HCT116 (cell line): ENCODE measurements at regions not wholly inside any gene's neighbourhood (a gene's known extent, or its start where the extent isn't known, plus 50 kb on each side); places are given as distances from the start of the nearest gene placed in this dataset.

Experiments
- ATAC-seq: fragments of 200-7000 bp; cut with Tn5 transposase; 2 replicates; pipeline ENCODE4 v1.9.1; 2020; ENCODE audit warnings: mild to moderate bottlenecking, moderate library complexity
- BruUV-seq: library from RNA; stranded (reverse); fragments of 400-500 nt; replicated peaks from 2 replicates; lab custom pipeline; 2021; lab: Mats Ljungman, UMichigan
- CTCF ChIA-PET: fragments of 300-600 bp; sonication (Branson Sonifier 250); formaldehyde crosslinking; loops from one replicate; lab custom pipeline; 2021; ENCODE audit warnings: antibody characterized with exemption; lab: Charles Lee
- POLR2A ChIA-PET: fragments of 300-600, 350-600 bp; sonication (Branson Sonifier 250); formaldehyde crosslinking; loops from one replicate; lab custom pipeline; 2021; ENCODE audit warnings: antibody characterized with exemption; lab: Charles Lee
- RAD21 ChIA-PET, 2 experiments: fragments of 300-600 bp; sonication (Branson Sonifier 250); formaldehyde crosslinking; loops; one replicate each; lab custom pipeline; 2023; ENCODE audit warnings: low total read pairs in 2 of 2; ENCODE audit not compliant: uncharacterized antibody in 2 of 2, unreplicated experiment in 2 of 2, low non-redundant PET in 1 of 2; lab: Charles Lee
- DNase-seq: peaks from one replicate; pipeline ENCODE4 v3.0.0-alpha.2; 2010; ENCODE audit warnings: low read depth, low spot score
- H2AFZ ChIP-seq: fragments of 200-600 bp; shearing (Covaris generic), sonication (generic); 2 replicates; pipeline ENCODE4 v1.6.1; 2017; ENCODE audit warnings: low read depth, mixed run types, mixed read lengths, antibody characterized with exemption, low read length; ENCODE audit not compliant: poor library complexity, severe bottlenecking
- H3K27ac ChIP-seq: 2 replicates; pipeline ENCODE4 v1.5.1; 2012; ENCODE audit warnings: low read depth, low read length
- H3K27me3 ChIP-seq: fragments of 200-600 bp; sonication (generic); 2 replicates; pipeline ENCODE4 v1.6.1; 2016; ENCODE audit warnings: mixed run types, low read length, mixed read lengths; ENCODE audit not compliant: insufficient read depth
- H3K36me3 ChIP-seq, 2 experiments: fragments of 200-500 bp in 1 of 2; fragments of 200-600 bp in 1 of 2; sonication (Bioruptor generic) in 1 of 2; sonication (generic) in 1 of 2; 2 replicates each; pipeline versions ENCODE4 v1.5.1 to v1.6.1; 2014 to 2016; ENCODE audit warnings: low read length in 2 of 2, inconsistent platforms in 1 of 2, mixed read lengths in 1 of 2, mixed run types in 1 of 2; ENCODE audit not compliant: insufficient read depth in 2 of 2, control insufficient read depth in 1 of 2
- H3K4me1 ChIP-seq, 2 experiments: fragments of 200-600 bp in 1 of 2; sonication (generic) in 1 of 2; 2 replicates each; pipeline versions ENCODE4 v1.5.1 to v1.6.1; 2012 to 2017; ENCODE audit warnings: low read length in 2 of 2, inconsistent platforms in 1 of 2, mild to moderate bottlenecking in 1 of 2, mixed read lengths in 1 of 2, mixed run types in 1 of 2, moderate library complexity in 1 of 2; ENCODE audit not compliant: insufficient read depth in 2 of 2, control insufficient read depth in 1 of 2
- H3K4me2 ChIP-seq: fragments of 200-600 bp; sonication (generic); 2 replicates; pipeline ENCODE4 v1.6.1; 2017; ENCODE audit warnings: mixed run types, low read length, mixed read lengths
- H3K4me3 ChIP-seq, 2 experiments: fragments of 200-600 bp in 1 of 2; sonication (generic) in 1 of 2; replicated peaks in 1 of 2; 2 replicates each; pipeline ENCODE4 v1.5.1; 2011 to 2016; ENCODE audit warnings: low read length in 2 of 2, control low read depth in 1 of 2, low read depth in 1 of 2, mild to moderate bottlenecking in 1 of 2, mixed read lengths in 1 of 2, mixed run types in 1 of 2
- H3K79me2 ChIP-seq: fragments of 200-600 bp; sonication (generic); 2 replicates; pipeline ENCODE4 v1.6.1; 2017; ENCODE audit warnings: mild to moderate bottlenecking, mixed run types, low read length, moderate library complexity, mixed read lengths; ENCODE audit not compliant: insufficient read depth
- H3K9ac ChIP-seq: fragments of 200-600 bp; sonication (generic); 2 replicates; pipeline ENCODE4 v1.6.1; 2016; ENCODE audit warnings: low read length, mixed read lengths
- H3K9me2 ChIP-seq: fragments of 200-600 bp; sonication (generic), shearing (Covaris generic); 2 replicates; pipeline ENCODE4 v1.6.1; 2017; ENCODE audit warnings: mixed run types, mild to moderate bottlenecking, moderate library complexity; ENCODE audit not compliant: insufficient read depth
- H3K9me3 ChIP-seq, 2 experiments: fragments of 200-500 bp in 1 of 2; fragments of 200-600 bp in 1 of 2; sonication (Bioruptor generic) in 1 of 2; sonication (generic) in 1 of 2; 2 replicates each; pipeline ENCODE4 v1.6.1; 2014 to 2017; ENCODE audit warnings: low read length in 2 of 2, mixed read lengths in 2 of 2, inconsistent platforms in 1 of 2, low read depth in 1 of 2, mild to moderate bottlenecking in 1 of 2, mixed run types in 1 of 2, moderate library complexity in 1 of 2; ENCODE audit not compliant: control insufficient read depth in 1 of 2, insufficient read depth in 1 of 2
- H4K20me1 ChIP-seq: fragments of 200-600 bp; sonication (generic), shearing (Covaris generic); 2 replicates; pipeline ENCODE4 v1.6.1; 2017; ENCODE audit warnings: mixed run types, mild to moderate bottlenecking, moderate library complexity; ENCODE audit not compliant: insufficient read depth
- CEBPB ChIP-seq: IDR thresholded peaks from 2 replicates; pipeline ENCODE4 v1.6.1; 2012; ENCODE audit warnings: low read depth
- EGR1 ChIP-seq: IDR thresholded peaks from 2 replicates; pipeline ENCODE4 v1.6.1; 2012; ENCODE audit warnings: low read depth
- ELF1 ChIP-seq: IDR thresholded peaks from 2 replicates; pipeline ENCODE4 v1.6.1; 2012; ENCODE audit warnings: low read depth, borderline replicate concordance
- EZH2 ChIP-seq: fragments of 200-600 bp; sonication (generic); IDR thresholded peaks from 2 replicates; pipeline ENCODE4 v1.6.1; 2017; ENCODE audit warnings: antibody characterized with exemption, mixed run types
- FOSL1 ChIP-seq: IDR thresholded peaks from 2 replicates; pipeline ENCODE4 v1.6.1; 2012; ENCODE audit warnings: low read depth
- JUND ChIP-seq: IDR thresholded peaks from 2 replicates; pipeline ENCODE4 v1.6.1; 2012
- POLR2AphosphoS5 ChIP-seq: IDR thresholded peaks from 2 replicates; pipeline ENCODE4 v1.6.1; 2011; ENCODE audit warnings: mild to moderate bottlenecking, low read depth, low read length, moderate library complexity
- SIN3A ChIP-seq: IDR thresholded peaks from 2 replicates; pipeline ENCODE4 v1.6.1; 2012; ENCODE audit warnings: low read depth
- SRF ChIP-seq: IDR thresholded peaks from 2 replicates; pipeline ENCODE4 v1.6.1; 2012; ENCODE audit warnings: low read depth
- TCF7L2 ChIP-seq: IDR thresholded peaks from 2 replicates; pipeline ENCODE4 v1.7.0; 2011; ENCODE audit warnings: borderline replicate concordance, inconsistent platforms; ENCODE audit not compliant: insufficient read depth, insufficient read length; ENCODE audit errors: extremely low read depth
- ZNF274 ChIP-seq: fragments of 200-500 bp; sonication (Bioruptor generic); IDR thresholded peaks from 2 replicates; pipeline ENCODE4 v1.6.1; 2014; ENCODE audit warnings: mild to moderate bottlenecking, low read depth, low read length, inconsistent platforms
- intact Hi-C: fragments of 100-400 bp; cut with micrococcal nuclease; formaldehyde crosslinking; loops from 2 replicates; pipeline ENCODE4 v1.10.0; 2022
- TF ChIP-seq, protein P1 (sequence below): IDR thresholded peaks from 2 replicates; pipeline ENCODE4 v1.6.1; 2012
- TF ChIP-seq, protein P2 (sequence below), 3 experiments: fragments of 200-600 bp in 1 of 3; sonication (generic) in 1 of 3; IDR thresholded peaks in 2 of 3; conservative IDR thresholded peaks in 1 of 3; 2 replicates each; pipeline ENCODE4 v1.5.1; 2012 to 2017; ENCODE audit warnings: low read depth in 2 of 3, low read length in 2 of 3, antibody characterized with exemption in 1 of 3, borderline replicate concordance in 1 of 3, control low read depth in 1 of 3, mild to moderate bottlenecking in 1 of 3, mixed read lengths in 1 of 3, mixed run types in 1 of 3, moderate library complexity in 1 of 3; ENCODE audit not compliant: insufficient read depth in 1 of 3
- TF ChIP-seq, protein P3 (sequence below): IDR thresholded peaks from 2 replicates; pipeline ENCODE4 v1.6.1; 2011; ENCODE audit warnings: mild to moderate bottlenecking, low read length, moderate library complexity; ENCODE audit not compliant: insufficient replicate concordance; ENCODE audit errors: extremely low read depth
- TF ChIP-seq, protein P4 (sequence below): IDR thresholded peaks from 2 replicates; pipeline ENCODE4 v1.6.1; 2012; ENCODE audit warnings: low read depth
- TF ChIP-seq, protein P5 (sequence below): IDR thresholded peaks from 2 replicates; pipeline ENCODE4 v1.6.1; 2012

DNA sequence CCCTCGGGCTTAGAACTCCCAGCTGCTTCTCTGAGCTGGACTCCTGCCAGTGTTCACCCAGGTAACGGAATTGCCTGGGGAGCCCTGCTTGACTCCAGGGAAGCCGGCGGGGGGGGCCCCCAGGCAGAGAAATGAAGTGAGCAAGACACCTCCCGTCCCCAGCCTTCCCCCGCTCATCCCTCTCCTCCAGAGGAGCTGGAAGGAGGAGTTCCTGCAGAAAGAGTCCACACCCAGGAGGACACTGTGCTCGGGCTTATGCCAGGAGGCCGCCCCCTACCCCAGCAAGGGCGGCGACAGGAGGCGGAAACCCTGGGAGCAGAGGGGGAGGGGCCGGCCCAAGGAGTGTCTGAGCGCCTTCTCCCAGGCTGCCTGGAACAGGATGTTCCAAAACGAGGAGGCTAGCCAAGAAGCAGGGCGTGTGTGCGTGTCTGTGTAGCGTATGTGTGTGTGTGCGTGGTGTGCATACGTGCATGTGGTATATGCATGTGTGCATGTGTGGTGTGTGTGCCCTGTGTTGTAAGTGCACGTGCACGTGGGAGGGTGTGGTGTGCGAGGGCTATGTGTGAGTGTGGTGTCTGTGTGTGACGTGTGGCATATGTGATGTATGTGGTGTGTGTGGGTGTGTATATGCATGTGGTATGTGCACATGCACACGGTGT is 511.3 kb downstream of the SHQ1 start:
- no peak overlapping the region for H3K9ac ChIP-seq
- ATAC-seq (no peak), DNase-seq (no peak)
- H2AFZ ChIP-seq, result no peak overlapping the region
- H3K4me1 ChIP-seq, result peaks cover 11 to 34% of the 10 kb centered on the region in 2 experiments; a peak in 3 of 4 replicates
- H3K27me3 ChIP-seq, result no peaks in the 10 kb centered on the region
- TF ChIP-seq, protein P1, sequence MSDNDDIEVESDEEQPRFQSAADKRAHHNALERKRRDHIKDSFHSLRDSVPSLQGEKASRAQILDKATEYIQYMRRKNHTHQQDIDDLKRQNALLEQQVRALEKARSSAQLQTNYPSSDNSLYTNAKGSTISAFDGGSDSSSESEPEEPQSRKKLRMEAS, result no peak
- TF ChIP-seq, protein P2, sequence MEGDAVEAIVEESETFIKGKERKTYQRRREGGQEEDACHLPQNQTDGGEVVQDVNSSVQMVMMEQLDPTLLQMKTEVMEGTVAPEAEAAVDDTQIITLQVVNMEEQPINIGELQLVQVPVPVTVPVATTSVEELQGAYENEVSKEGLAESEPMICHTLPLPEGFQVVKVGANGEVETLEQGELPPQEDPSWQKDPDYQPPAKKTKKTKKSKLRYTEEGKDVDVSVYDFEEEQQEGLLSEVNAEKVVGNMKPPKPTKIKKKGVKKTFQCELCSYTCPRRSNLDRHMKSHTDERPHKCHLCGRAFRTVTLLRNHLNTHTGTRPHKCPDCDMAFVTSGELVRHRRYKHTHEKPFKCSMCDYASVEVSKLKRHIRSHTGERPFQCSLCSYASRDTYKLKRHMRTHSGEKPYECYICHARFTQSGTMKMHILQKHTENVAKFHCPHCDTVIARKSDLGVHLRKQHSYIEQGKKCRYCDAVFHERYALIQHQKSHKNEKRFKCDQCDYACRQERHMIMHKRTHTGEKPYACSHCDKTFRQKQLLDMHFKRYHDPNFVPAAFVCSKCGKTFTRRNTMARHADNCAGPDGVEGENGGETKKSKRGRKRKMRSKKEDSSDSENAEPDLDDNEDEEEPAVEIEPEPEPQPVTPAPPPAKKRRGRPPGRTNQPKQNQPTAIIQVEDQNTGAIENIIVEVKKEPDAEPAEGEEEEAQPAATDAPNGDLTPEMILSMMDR (IDR thresholded peaks at IDR 0.05 in 2 of 3, conservative IDR thresholded peaks at IDR 0.05 in 1 of 3; ENCODE audit: borderline replicate concordance in 1 of 3, insufficient read depth in 1 of 3, low read depth in 2 of 3, low read length in 2 of 3), result no peak
- TF ChIP-seq ZNF274 (no peak), SRF (no peak), EZH2 (no peak), CEBPB (no peak), ELF1 (no peak), EGR1 (no peak), FOSL1 (no peak), JUND (no peak), TCF7L2 (no peak), POLR2AphosphoS5 (no peak), SIN3A (no peak)
- TF ChIP-seq, protein P3, sequence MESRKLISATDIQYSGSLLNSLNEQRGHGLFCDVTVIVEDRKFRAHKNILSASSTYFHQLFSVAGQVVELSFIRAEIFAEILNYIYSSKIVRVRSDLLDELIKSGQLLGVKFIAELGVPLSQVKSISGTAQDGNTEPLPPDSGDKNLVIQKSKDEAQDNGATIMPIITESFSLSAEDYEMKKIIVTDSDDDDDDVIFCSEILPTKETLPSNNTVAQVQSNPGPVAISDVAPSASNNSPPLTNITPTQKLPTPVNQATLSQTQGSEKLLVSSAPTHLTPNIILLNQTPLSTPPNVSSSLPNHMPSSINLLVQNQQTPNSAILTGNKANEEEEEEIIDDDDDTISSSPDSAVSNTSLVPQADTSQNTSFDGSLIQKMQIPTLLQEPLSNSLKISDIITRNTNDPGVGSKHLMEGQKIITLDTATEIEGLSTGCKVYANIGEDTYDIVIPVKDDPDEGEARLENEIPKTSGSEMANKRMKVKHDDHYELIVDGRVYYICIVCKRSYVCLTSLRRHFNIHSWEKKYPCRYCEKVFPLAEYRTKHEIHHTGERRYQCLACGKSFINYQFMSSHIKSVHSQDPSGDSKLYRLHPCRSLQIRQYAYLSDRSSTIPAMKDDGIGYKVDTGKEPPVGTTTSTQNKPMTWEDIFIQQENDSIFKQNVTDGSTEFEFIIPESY, result no peak
- TF ChIP-seq, protein P4, sequence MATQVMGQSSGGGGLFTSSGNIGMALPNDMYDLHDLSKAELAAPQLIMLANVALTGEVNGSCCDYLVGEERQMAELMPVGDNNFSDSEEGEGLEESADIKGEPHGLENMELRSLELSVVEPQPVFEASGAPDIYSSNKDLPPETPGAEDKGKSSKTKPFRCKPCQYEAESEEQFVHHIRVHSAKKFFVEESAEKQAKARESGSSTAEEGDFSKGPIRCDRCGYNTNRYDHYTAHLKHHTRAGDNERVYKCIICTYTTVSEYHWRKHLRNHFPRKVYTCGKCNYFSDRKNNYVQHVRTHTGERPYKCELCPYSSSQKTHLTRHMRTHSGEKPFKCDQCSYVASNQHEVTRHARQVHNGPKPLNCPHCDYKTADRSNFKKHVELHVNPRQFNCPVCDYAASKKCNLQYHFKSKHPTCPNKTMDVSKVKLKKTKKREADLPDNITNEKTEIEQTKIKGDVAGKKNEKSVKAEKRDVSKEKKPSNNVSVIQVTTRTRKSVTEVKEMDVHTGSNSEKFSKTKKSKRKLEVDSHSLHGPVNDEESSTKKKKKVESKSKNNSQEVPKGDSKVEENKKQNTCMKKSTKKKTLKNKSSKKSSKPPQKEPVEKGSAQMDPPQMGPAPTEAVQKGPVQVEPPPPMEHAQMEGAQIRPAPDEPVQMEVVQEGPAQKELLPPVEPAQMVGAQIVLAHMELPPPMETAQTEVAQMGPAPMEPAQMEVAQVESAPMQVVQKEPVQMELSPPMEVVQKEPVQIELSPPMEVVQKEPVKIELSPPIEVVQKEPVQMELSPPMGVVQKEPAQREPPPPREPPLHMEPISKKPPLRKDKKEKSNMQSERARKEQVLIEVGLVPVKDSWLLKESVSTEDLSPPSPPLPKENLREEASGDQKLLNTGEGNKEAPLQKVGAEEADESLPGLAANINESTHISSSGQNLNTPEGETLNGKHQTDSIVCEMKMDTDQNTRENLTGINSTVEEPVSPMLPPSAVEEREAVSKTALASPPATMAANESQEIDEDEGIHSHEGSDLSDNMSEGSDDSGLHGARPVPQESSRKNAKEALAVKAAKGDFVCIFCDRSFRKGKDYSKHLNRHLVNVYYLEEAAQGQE, result no peak
- TF ChIP-seq, protein P5, sequence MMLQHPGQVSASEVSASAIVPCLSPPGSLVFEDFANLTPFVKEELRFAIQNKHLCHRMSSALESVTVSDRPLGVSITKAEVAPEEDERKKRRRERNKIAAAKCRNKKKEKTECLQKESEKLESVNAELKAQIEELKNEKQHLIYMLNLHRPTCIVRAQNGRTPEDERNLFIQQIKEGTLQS, result no peak
- no peak overlapping the region for H3K4me3 ChIP-seq
- ChIA-PET RAD21 (no interaction called here), POLR2A (no interaction called here), CTCF (no interaction called here)
- intact Hi-C loops, result no loop called here
- H3K9me3 ChIP-seq, result peaks cover 0 to 8% of the 10 kb centered on the region in 2 experiments; a peak in 1 of 4 replicates
- H3K36me3 ChIP-seq, result no peaks in the 10 kb centered on the region
- no peaks in the 10 kb centered on the region for H3K79me2 ChIP-seq
- H3K27ac ChIP-seq, result no peak overlapping the region
- no TSS peak for BruUV-seq
- H4K20me1 ChIP-seq, result no peaks in the 10 kb centered on the region
- no peaks in the 10 kb centered on the region for H3K9me2 ChIP-seq
- peak overlapping the region; percentile 32 for H3K4me2 ChIP-seq
